GM23338 (cell line): ENCODE measurements at regions not wholly inside any gene's neighbourhood (a gene's known extent, or its start where the extent isn't known, plus 50 kb on each side); places are given as distances from the start of the nearest gene placed in this dataset.

ENCODE experiments used
- ATAC-seq: fragments of 200-7000 bp; cut with Tn5 transposase; 3 replicates; pipeline ENCODE4 v1.9.1; 2020
- DNase-seq: peaks from one replicate; pipeline ENCODE4 v3.0.0-alpha.2; 2015; ENCODE audit warnings: low spot score
- H2AFZ ChIP-seq: fragments of 200-600 bp; sonication (generic); 2 replicates; pipeline ENCODE4 v1.8.0; 2016; ENCODE audit warnings: antibody characterized with exemption, mild to moderate bottlenecking, moderate library complexity
- H3F3A ChIP-seq: fragments of 200-600 bp; sonication (generic); replicated peaks from 2 replicates; pipeline ENCODE4 v1.8.0; 2017; ENCODE audit warnings: antibody characterized with exemption, mixed run types, low read depth
- H3K27ac ChIP-seq: fragments of 200-600 bp; sonication (generic); 2 replicates; pipeline ENCODE4 v1.6.1; 2016; ENCODE audit warnings: low read depth
- H3K27me3 ChIP-seq: fragments of 200-600 bp; sonication (generic); 2 replicates; pipeline ENCODE4 v1.8.0; 2016; ENCODE audit warnings: mild to moderate bottlenecking, mixed run types, moderate library complexity; ENCODE audit not compliant: insufficient read depth
- H3K36me3 ChIP-seq: fragments of 200-600 bp; sonication (generic); 2 replicates; pipeline ENCODE4 v1.8.0; 2016; ENCODE audit warnings: mild to moderate bottlenecking; ENCODE audit not compliant: insufficient read depth
- H3K4me1 ChIP-seq: fragments of 200-600 bp; sonication (generic); 2 replicates; pipeline ENCODE4 v1.8.0; 2016; ENCODE audit warnings: mild to moderate bottlenecking, moderate library complexity; ENCODE audit not compliant: insufficient read depth
- H3K4me2 ChIP-seq: fragments of 200-600 bp; sonication (generic); 2 replicates; pipeline ENCODE4 v1.7.1; 2017; ENCODE audit warnings: mixed run types
- H3K4me3 ChIP-seq: fragments of 200-600 bp; sonication (generic); 2 replicates; pipeline ENCODE4 v1.6.1; 2016; ENCODE audit warnings: mixed run types
- H3K79me2 ChIP-seq: fragments of 200-600 bp; sonication (generic); replicated peaks from 2 replicates; pipeline ENCODE4 v1.8.0; 2017; ENCODE audit warnings: mild to moderate bottlenecking; ENCODE audit not compliant: insufficient read depth
- H3K9me2 ChIP-seq: fragments of 200-600 bp; sonication (generic); 2 replicates; pipeline ENCODE4 v1.8.0; 2017; ENCODE audit not compliant: insufficient read depth
- H4K20me1 ChIP-seq: fragments of 200-600 bp; sonication (generic); replicated peaks from 2 replicates; pipeline ENCODE4 v1.8.0; 2017; ENCODE audit warnings: mild to moderate bottlenecking; ENCODE audit not compliant: insufficient read depth
- H3K27ac Mint-ChIP-seq: 2 replicates; pipeline ENCODE4 v1.8.0; 2020; ENCODE audit warnings: inconsistent platforms, mild to moderate bottlenecking, moderate library complexity, mixed read lengths
- H3K27me3 Mint-ChIP-seq: 3 replicates; pipeline ENCODE4 v1.8.0; 2022; ENCODE audit warnings: low read depth, mild to moderate bottlenecking, moderate library complexity, mixed read lengths, inconsistent platforms; ENCODE audit not compliant: insufficient read depth, poor library complexity
- H3K36me3 Mint-ChIP-seq: 3 replicates; pipeline ENCODE4 v1.8.0; 2021; ENCODE audit warnings: low read depth, mild to moderate bottlenecking, inconsistent platforms, moderate library complexity, mixed read lengths
- H3K4me1 Mint-ChIP-seq: 3 replicates; pipeline ENCODE4 v1.8.0; 2020; ENCODE audit warnings: mild to moderate bottlenecking, inconsistent platforms, mixed read lengths
- H3K4me3 Mint-ChIP-seq: 3 replicates; pipeline ENCODE4 v1.8.0; 2021; ENCODE audit warnings: moderate library complexity, mild to moderate bottlenecking, inconsistent platforms, mixed read lengths
- H3K9me3 Mint-ChIP-seq: 3 replicates; pipeline ENCODE4 v1.8.0; 2020; ENCODE audit warnings: moderate library complexity, mild to moderate bottlenecking, inconsistent platforms, mixed read lengths
- CREB1 ChIP-seq: fragments of 250-450 bp; sonication (Bioruptor Pico); IDR thresholded peaks from 2 replicates; pipeline ENCODE4 v1.5.0; 2020; ENCODE audit warnings: low read depth, mild to moderate bottlenecking, moderate library complexity
- EZH2 ChIP-seq: fragments of 200-600 bp; sonication (generic); IDR thresholded peaks from one replicate; pipeline ENCODE4 v1.8.0; 2017; ENCODE audit warnings: antibody characterized with exemption, mild to moderate bottlenecking, low read depth; ENCODE audit not compliant: unreplicated experiment
- EZH2phosphoT487 ChIP-seq: fragments of 200-600 bp; sonication (generic); IDR thresholded peaks from one replicate; pipeline ENCODE4 v1.8.1; 2018; ENCODE audit warnings: antibody characterized with exemption; ENCODE audit not compliant: unreplicated experiment
- JUNB ChIP-seq: IDR thresholded peaks from one replicate; pipeline ENCODE4 v1.6.1; 2016; ENCODE audit warnings: antibody characterized with exemption; ENCODE audit not compliant: unreplicated experiment
- NANOG ChIP-seq: IDR thresholded peaks from 2 replicates; pipeline ENCODE4 v1.6.1; 2016; ENCODE audit warnings: antibody characterized with exemption, borderline replicate concordance
- POLR2AphosphoS5 ChIP-seq: IDR thresholded peaks from 2 replicates; pipeline ENCODE4 v1.6.1; 2016; ENCODE audit warnings: antibody characterized with exemption, low read depth
- STAT1 ChIP-seq: IDR thresholded peaks from one replicate; pipeline ENCODE4 v1.6.1; 2016; ENCODE audit warnings: antibody characterized with exemption; ENCODE audit not compliant: unreplicated experiment
- ZNF114 ChIP-seq: fragments of 250-450 bp; sonication (Bioruptor Pico); IDR thresholded peaks from 2 replicates; pipeline ENCODE4 v1.5.0; 2020; ENCODE audit warnings: mild to moderate bottlenecking, moderate library complexity
- ZNF331 ChIP-seq: fragments of 250-450 bp; sonication (Bioruptor Pico); IDR thresholded peaks from 2 replicates; pipeline ENCODE4 v1.5.0; 2020; ENCODE audit warnings: low read depth, mild to moderate bottlenecking, moderate library complexity
- TF ChIP-seq, protein P1 (sequence below): IDR thresholded peaks from 2 replicates; pipeline ENCODE4 v1.6.1; 2016; ENCODE audit warnings: antibody characterized with exemption
- TF ChIP-seq, protein P2 (sequence below), 2 experiments: fragments of 200-600 bp in 1 of 2; sonication (generic) in 1 of 2; conservative IDR thresholded peaks; 2 replicates each; pipeline versions ENCODE4 v1.5.1 to v1.6.1; 2016 to 2017; ENCODE audit warnings: antibody characterized with exemption in 2 of 2, low read depth in 2 of 2, mild to moderate bottlenecking in 2 of 2, moderate library complexity in 1 of 2
- TF ChIP-seq, protein P3 (sequence below): IDR thresholded peaks from one replicate; pipeline ENCODE4 v1.6.1; 2018; ENCODE audit warnings: antibody characterized with exemption; ENCODE audit not compliant: unreplicated experiment

DNA sequence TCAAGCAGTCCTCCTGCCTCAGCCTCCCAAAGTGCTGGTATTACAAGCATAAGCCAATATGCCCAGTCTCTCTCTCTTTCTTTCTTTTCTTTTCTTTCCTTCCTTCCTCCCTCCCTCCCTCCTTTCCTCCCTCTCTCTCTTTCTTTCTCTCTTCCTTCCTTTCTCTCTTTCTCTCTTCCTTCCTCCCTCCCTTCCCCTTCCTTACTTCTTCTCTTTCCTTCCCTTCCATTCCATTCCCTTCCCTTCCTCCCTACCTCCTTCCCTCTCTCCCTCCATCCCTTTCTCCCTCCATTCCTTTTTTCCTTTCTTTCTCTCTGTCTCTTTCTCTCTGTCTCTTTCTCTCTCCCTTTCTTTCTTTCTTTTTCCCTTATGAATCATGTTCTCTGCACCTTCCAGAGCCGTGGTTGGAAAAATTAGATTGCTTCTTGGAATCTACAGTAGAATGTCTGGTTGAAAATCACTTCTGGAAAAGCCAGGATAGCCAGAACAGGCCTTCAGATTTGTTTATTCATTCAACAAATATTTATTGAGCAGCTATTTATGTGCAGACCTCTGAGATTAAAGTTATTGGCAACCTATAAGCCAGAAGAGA lies 68.4 kb upstream of the ARHGAP5 start (continued):
- TF ChIP-seq, protein P1, sequence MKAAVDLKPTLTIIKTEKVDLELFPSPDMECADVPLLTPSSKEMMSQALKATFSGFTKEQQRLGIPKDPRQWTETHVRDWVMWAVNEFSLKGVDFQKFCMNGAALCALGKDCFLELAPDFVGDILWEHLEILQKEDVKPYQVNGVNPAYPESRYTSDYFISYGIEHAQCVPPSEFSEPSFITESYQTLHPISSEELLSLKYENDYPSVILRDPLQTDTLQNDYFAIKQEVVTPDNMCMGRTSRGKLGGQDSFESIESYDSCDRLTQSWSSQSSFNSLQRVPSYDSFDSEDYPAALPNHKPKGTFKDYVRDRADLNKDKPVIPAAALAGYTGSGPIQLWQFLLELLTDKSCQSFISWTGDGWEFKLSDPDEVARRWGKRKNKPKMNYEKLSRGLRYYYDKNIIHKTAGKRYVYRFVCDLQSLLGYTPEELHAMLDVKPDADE = no peak
- TF ChIP-seq EZH2phosphoT487 (no peak), NANOG (no peak)
- TF ChIP-seq, protein P2, sequence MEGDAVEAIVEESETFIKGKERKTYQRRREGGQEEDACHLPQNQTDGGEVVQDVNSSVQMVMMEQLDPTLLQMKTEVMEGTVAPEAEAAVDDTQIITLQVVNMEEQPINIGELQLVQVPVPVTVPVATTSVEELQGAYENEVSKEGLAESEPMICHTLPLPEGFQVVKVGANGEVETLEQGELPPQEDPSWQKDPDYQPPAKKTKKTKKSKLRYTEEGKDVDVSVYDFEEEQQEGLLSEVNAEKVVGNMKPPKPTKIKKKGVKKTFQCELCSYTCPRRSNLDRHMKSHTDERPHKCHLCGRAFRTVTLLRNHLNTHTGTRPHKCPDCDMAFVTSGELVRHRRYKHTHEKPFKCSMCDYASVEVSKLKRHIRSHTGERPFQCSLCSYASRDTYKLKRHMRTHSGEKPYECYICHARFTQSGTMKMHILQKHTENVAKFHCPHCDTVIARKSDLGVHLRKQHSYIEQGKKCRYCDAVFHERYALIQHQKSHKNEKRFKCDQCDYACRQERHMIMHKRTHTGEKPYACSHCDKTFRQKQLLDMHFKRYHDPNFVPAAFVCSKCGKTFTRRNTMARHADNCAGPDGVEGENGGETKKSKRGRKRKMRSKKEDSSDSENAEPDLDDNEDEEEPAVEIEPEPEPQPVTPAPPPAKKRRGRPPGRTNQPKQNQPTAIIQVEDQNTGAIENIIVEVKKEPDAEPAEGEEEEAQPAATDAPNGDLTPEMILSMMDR (conservative IDR thresholded peaks at IDR 0.05; ENCODE audit: low read depth in 2 of 2) = no peak

DNA sequence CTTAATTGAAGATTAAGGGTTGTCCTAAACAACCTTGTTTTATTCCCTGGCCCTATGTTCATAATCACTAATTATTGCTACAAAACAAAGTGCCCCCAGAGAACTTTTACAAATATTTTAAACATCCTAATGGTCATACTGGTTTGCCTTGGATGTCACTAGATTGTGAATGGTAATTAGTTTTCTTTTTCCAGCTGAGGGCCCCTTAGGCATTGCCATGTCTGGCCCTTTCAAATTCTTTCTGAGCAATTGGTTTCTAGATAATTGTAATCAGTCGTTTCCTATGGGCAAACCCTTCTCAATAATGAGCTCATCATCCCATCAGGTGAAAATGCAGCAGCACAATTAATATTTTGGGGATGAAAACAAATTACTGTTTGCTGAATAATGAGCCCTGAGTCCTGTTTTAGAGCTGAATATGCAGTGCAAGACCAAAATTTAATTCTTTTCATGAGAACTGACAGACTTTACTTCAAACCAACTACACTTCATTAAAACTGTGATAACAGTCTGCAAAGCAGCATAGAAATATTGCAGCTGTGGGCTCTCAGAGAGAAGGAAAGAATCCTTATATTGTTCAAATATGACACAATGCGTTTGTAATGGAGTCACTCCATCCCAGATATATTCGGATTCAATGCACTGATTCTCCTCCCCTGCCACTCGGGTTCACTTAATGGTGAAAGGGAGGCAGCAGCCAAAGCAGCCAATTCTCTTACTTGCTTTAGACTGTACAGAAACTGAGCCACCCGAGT lies 67.7 kb upstream of the ARHGAP5 start:
- no peak overlapping the region for H3K4me2 ChIP-seq
- no peak overlapping the region for H3K4me3 Mint-ChIP-seq
- DNase-seq (no peak), ATAC-seq (no peak)
- 0 out of 2 replicates have a peak, but pooled peaks cover 7% of the 10 kb centered on the region for H3K4me1 ChIP-seq
- peaks cover 3% of the 10 kb centered on the region; the same call in 1 of the 2 replicates for H3K9me2 ChIP-seq
- no peaks in the 10 kb centered on the region for H3K79me2 ChIP-seq
- H4K20me1 ChIP-seq = no peaks in the 10 kb centered on the region
- H3K27ac Mint-ChIP-seq = no peak overlapping the region
- no peaks in the 10 kb centered on the region for H3K36me3 ChIP-seq
- no peaks in the 10 kb centered on the region; the same call in 2 of the 3 replicates for H3K9me3 Mint-ChIP-seq
- no peaks in the 10 kb centered on the region for H3K36me3 Mint-ChIP-seq
- no peak for TF ChIP-seq ZNF331
- no peak for TF ChIP-seq CREB1 (CRISPR knock-in tag)
- TF ChIP-seq JUNB = no peak
- TF ChIP-seq ZNF114 (CRISPR knock-in tag) = no peak
- no peak for TF ChIP-seq NANOG
- TF ChIP-seq, protein P2 (conservative IDR thresholded peaks at IDR 0.05; ENCODE audit: low read depth in 2 of 2) = no peak
- TF ChIP-seq EZH2 = no peak
- TF ChIP-seq STAT1 = no peak
- no peak for TF ChIP-seq POLR2AphosphoS5
- no peak for TF ChIP-seq EZH2phosphoT487
- TF ChIP-seq, protein P3, sequence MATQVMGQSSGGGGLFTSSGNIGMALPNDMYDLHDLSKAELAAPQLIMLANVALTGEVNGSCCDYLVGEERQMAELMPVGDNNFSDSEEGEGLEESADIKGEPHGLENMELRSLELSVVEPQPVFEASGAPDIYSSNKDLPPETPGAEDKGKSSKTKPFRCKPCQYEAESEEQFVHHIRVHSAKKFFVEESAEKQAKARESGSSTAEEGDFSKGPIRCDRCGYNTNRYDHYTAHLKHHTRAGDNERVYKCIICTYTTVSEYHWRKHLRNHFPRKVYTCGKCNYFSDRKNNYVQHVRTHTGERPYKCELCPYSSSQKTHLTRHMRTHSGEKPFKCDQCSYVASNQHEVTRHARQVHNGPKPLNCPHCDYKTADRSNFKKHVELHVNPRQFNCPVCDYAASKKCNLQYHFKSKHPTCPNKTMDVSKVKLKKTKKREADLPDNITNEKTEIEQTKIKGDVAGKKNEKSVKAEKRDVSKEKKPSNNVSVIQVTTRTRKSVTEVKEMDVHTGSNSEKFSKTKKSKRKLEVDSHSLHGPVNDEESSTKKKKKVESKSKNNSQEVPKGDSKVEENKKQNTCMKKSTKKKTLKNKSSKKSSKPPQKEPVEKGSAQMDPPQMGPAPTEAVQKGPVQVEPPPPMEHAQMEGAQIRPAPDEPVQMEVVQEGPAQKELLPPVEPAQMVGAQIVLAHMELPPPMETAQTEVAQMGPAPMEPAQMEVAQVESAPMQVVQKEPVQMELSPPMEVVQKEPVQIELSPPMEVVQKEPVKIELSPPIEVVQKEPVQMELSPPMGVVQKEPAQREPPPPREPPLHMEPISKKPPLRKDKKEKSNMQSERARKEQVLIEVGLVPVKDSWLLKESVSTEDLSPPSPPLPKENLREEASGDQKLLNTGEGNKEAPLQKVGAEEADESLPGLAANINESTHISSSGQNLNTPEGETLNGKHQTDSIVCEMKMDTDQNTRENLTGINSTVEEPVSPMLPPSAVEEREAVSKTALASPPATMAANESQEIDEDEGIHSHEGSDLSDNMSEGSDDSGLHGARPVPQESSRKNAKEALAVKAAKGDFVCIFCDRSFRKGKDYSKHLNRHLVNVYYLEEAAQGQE = no peak
- TF ChIP-seq, protein P1 = no peak
- H2AFZ ChIP-seq = no peak overlapping the region; the same call in 1 of the 2 replicates
- H3F3A ChIP-seq = no peaks in the 10 kb centered on the region
- no peaks in the 10 kb centered on the region for H3K27me3 ChIP-seq
- H3K4me3 ChIP-seq = no peak overlapping the region
- H3K4me1 Mint-ChIP-seq = peaks cover 15% of the 10 kb centered on the region
- H3K27ac ChIP-seq = no peak overlapping the region
- peaks cover 4% of the 10 kb centered on the region for H3K27me3 Mint-ChIP-seq
